ENCODE measurements at regions not wholly inside any gene's neighbourhood (a gene's known extent, or its start where the extent isn't known, plus 50 kb on each side); places are given as distances from the start of the nearest gene placed in this dataset.

DNA sequence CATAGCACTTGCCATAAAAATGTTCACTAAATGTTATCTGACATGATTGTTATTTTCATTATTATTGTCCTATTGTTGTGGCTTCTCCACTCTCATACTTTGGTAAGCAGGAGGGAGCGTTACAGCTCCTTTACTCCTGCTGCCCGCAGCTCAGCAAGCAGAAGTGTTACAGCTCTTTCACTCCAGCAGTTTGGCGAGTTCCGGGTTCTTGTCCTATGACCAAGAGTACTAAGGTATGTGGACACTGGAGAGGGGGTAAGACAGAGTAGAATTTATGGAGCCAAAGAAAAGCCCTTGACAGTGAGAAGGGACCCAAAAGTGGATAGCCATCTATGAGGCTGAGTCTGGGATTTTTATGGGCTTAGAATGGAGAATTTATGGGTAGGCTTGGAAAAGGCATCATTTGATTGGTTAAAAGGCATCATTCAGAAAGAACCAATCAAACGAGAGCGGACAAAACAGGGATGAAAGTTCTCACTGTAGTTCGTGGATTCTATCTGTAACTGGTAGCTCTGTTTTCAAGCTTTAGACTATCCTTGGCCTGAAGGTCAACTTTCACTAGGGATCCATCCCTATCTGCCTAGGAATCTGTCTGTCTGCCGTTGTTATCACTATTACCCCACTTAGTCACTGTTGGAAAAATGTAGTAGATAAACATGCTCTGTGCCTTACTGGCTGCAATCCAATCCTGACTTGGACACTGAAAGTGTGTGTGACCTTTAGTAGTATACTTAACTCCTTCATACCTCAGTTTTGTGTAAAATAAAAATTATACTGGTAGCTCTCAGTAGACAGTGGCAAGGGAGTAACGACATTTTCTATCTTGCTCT lies 545.6 kb upstream of the LCORL start (continued):
- no peak for TF ChIP-seq ZNF569 (CRISPR knock-in tag; IDR thresholded peaks at IDR 0.05; ENCODE audit: borderline replicate concordance)
- 0 out of 2 replicates have a peak, but pooled peaks have one; percentile 38 for TF ChIP-seq MEF2D (CRISPR knock-in tag; IDR thresholded peaks at IDR 0.05)
- TF ChIP-seq, protein P1, sequence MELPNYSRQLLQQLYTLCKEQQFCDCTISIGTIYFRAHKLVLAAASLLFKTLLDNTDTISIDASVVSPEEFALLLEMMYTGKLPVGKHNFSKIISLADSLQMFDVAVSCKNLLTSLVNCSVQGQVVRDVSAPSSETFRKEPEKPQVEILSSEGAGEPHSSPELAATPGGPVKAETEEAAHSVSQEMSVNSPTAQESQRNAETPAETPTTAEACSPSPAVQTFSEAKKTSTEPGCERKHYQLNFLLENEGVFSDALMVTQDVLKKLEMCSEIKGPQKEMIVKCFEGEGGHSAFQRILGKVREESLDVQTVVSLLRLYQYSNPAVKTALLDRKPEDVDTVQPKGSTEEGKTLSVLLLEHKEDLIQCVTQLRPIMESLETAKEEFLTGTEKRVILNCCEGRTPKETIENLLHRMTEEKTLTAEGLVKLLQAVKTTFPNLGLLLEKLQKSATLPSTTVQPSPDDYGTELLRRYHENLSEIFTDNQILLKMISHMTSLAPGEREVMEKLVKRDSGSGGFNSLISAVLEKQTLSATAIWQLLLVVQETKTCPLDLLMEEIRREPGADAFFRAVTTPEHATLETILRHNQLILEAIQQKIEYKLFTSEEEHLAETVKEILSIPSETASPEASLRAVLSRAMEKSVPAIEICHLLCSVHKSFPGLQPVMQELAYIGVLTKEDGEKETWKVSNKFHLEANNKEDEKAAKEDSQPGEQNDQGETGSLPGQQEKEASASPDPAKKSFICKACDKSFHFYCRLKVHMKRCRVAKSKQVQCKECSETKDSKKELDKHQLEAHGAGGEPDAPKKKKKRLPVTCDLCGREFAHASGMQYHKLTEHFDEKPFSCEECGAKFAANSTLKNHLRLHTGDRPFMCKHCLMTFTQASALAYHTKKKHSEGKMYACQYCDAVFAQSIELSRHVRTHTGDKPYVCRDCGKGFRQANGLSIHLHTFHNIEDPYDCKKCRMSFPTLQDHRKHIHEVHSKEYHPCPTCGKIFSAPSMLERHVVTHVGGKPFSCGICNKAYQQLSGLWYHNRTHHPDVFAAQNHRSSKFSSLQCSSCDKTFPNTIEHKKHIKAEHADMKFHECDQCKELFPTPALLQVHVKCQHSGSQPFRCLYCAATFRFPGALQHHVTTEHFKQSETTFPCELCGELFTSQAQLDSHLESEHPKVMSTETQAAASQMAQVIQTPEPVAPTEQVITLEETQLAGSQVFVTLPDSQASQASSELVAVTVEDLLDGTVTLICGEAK (IDR thresholded peaks at IDR 0.05) = no peak
- TF ChIP-seq, protein P1 (CRISPR knock-in tag; IDR thresholded peaks at IDR 0.05) = no peak
- TF ChIP-seq, protein P2, sequence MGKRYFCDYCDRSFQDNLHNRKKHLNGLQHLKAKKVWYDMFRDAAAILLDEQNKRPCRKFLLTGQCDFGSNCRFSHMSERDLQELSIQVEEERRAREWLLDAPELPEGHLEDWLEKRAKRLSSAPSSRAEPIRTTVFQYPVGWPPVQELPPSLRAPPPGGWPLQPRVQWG (CRISPR knock-in tag; IDR thresholded peaks at IDR 0.05; ENCODE audit: borderline replicate concordance, low read depth) = no peak
- TF ChIP-seq ZNF781 (CRISPR knock-in tag; IDR thresholded peaks at IDR 0.05; ENCODE audit: borderline replicate concordance, not compliant biosample characterization) = no peak
- no peak for TF ChIP-seq ZSCAN12 (CRISPR knock-in tag; IDR thresholded peaks at IDR 0.05)
- TF ChIP-seq REXO4 (CRISPR knock-in tag; IDR thresholded peaks at IDR 0.05; ENCODE audit: borderline replicate concordance) = no peak
- TF ChIP-seq SSRP1 (CRISPR knock-in tag; IDR thresholded peaks at IDR 0.05) = peak; percentile 40; the same call in 1 of the 2 replicates
- no peak for TF ChIP-seq SIN3A (IDR thresholded peaks at IDR 0.05; ENCODE audit: borderline replicate concordance, low read depth, low read length)
- TF ChIP-seq ZNF660 (CRISPR knock-in tag; IDR thresholded peaks at IDR 0.05; ENCODE audit: borderline replicate concordance, low read depth) = no peak
- no peak for TF ChIP-seq NAIF1 (CRISPR knock-in tag; IDR thresholded peaks at IDR 0.05; ENCODE audit: borderline replicate concordance)
- no peak for TF ChIP-seq ZIK1 (CRISPR knock-in tag; IDR thresholded peaks at IDR 0.05; ENCODE audit: borderline replicate concordance, low read depth)
- TF ChIP-seq RBAK (CRISPR knock-in tag; IDR thresholded peaks at IDR 0.05) = no peak
- TF ChIP-seq ZSCAN22 (CRISPR knock-in tag; IDR thresholded peaks at IDR 0.05) = no peak
- TF ChIP-seq, protein P3, sequence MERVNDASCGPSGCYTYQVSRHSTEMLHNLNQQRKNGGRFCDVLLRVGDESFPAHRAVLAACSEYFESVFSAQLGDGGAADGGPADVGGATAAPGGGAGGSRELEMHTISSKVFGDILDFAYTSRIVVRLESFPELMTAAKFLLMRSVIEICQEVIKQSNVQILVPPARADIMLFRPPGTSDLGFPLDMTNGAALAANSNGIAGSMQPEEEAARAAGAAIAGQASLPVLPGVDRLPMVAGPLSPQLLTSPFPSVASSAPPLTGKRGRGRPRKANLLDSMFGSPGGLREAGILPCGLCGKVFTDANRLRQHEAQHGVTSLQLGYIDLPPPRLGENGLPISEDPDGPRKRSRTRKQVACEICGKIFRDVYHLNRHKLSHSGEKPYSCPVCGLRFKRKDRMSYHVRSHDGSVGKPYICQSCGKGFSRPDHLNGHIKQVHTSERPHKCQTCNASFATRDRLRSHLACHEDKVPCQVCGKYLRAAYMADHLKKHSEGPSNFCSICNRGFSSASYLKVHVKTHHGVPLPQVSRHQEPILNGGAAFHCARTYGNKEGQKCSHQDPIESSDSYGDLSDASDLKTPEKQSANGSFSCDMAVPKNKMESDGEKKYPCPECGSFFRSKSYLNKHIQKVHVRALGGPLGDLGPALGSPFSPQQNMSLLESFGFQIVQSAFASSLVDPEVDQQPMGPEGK (CRISPR knock-in tag; IDR thresholded peaks at IDR 0.05) = peak; percentile 27; the same call in 1 of the 2 replicates
- TF ChIP-seq ZFX (CRISPR knock-in tag; IDR thresholded peaks at IDR 0.05; ENCODE audit: low read depth) = no peak
- TF ChIP-seq AGO2 (optimal IDR thresholded peaks at IDR 0.05; ENCODE audit: low read depth, low read length) = no peak

Data from HepG2 (cell line).